IMR-90 (cell line): ENCODE measurements at regions not wholly inside any gene's neighbourhood (a gene's known extent, or its start where the extent isn't known, plus 50 kb on each side); places are given as distances from the start of the nearest gene placed in this dataset.

ENCODE experiments used
- ATAC-seq: fragments of 200-7000 bp; cut with Tn5 transposase; 2 replicates; pipeline ENCODE4 v1.9.1; 2020; ENCODE audit warnings: low read depth, mild to moderate bottlenecking, moderate library complexity
- BruUV-seq: library from RNA; stranded (reverse); fragments of 400-500 nt; replicated peaks from 2 replicates; lab custom pipeline; 2021; lab: Mats Ljungman, UMichigan
- CTCF ChIA-PET: fragments of 300-600 bp; formaldehyde crosslinking; extraction: SDS; loops from one replicate; lab custom pipeline; 2021; ENCODE audit warnings: antibody characterized with exemption; lab: Yijun Ruan, JAX
- POLR2A ChIA-PET: fragments of 300-600 bp; sonication (Branson Sonifier 250); formaldehyde crosslinking; loops from one replicate; lab custom pipeline; 2022; ENCODE audit warnings: antibody characterized with exemption; ENCODE audit not compliant: unreplicated experiment; lab: Charles Lee
- DNase-seq: peaks from one replicate; pipeline ENCODE4 v3.0.0; 2013
- H2AFZ ChIP-seq: replicated peaks from 2 replicates; pipeline ENCODE3; 2013; ENCODE audit warnings: low read length, mild to moderate bottlenecking; ENCODE audit not compliant: poor library complexity
- H2AK5ac ChIP-seq: 2 replicates; pipeline ENCODE4 v1.6.1; 2013; ENCODE audit warnings: low read depth, low read length, inconsistent platforms
- H2AK9ac ChIP-seq: replicated peaks from 2 replicates; pipeline ENCODE3; 2013; ENCODE audit warnings: mild to moderate bottlenecking, low read depth, low read length, moderate library complexity; ENCODE audit not compliant: poor library complexity
- H2BK120ac ChIP-seq: 2 replicates; pipeline ENCODE4 v1.6.1; 2013; ENCODE audit warnings: low read depth, low read length, inconsistent platforms
- H2BK15ac ChIP-seq: 3 replicates; pipeline ENCODE4 v1.6.1; 2013; ENCODE audit warnings: low read depth, low read length, inconsistent platforms
- H2BK20ac ChIP-seq: 2 replicates; pipeline ENCODE4 v1.6.1; 2013; ENCODE audit warnings: low read depth, mild to moderate bottlenecking, inconsistent platforms, low read length, moderate library complexity
- H2BK5ac ChIP-seq: 2 replicates; pipeline ENCODE4 v1.6.1; 2013; ENCODE audit warnings: mild to moderate bottlenecking, low read depth, low read length, inconsistent platforms; ENCODE audit not compliant: poor library complexity, severe bottlenecking
- H3K14ac ChIP-seq: replicated peaks from 2 replicates; pipeline ENCODE4 v1.6.1; 2013; ENCODE audit warnings: low read depth, low read length, inconsistent platforms
- H3K18ac ChIP-seq: 2 replicates; pipeline ENCODE4 v1.6.1; 2013; ENCODE audit warnings: low read depth, low read length, control low read depth
- H3K23ac ChIP-seq: 2 replicates; pipeline ENCODE4 v1.6.1; 2013; ENCODE audit warnings: low read depth, low read length, inconsistent platforms
- H3K27ac ChIP-seq: 2 replicates; pipeline ENCODE4 v1.5.1; 2013; ENCODE audit warnings: mild to moderate bottlenecking, control low read depth, low read length; ENCODE audit not compliant: insufficient read depth
- H3K27me3 ChIP-seq: 2 replicates; pipeline ENCODE4 v1.6.1; 2013; ENCODE audit warnings: low read length; ENCODE audit not compliant: control insufficient read depth, insufficient read depth
- H3K36me3 ChIP-seq: 2 replicates; pipeline ENCODE4 v1.6.1; 2013; ENCODE audit warnings: low read length, mixed read lengths; ENCODE audit not compliant: control insufficient read depth, insufficient read depth
- H3K4ac ChIP-seq: 2 replicates; pipeline ENCODE4 v1.6.1; 2013; ENCODE audit warnings: low read depth, low read length, inconsistent platforms
- H3K4me1 ChIP-seq: 2 replicates; pipeline ENCODE4 v1.6.1; 2013; ENCODE audit warnings: low read length, mixed read lengths; ENCODE audit not compliant: control insufficient read depth, insufficient read depth
- H3K4me2 ChIP-seq: 2 replicates; pipeline ENCODE4 v1.6.1; 2013; ENCODE audit warnings: low read depth, mild to moderate bottlenecking, control low read depth, low read length, moderate library complexity
- H3K4me3 ChIP-seq: 2 replicates; pipeline ENCODE4 v1.5.1; 2013; ENCODE audit warnings: low read depth, mild to moderate bottlenecking, control low read depth, low read length, moderate library complexity; ENCODE audit not compliant: insufficient read depth
- H3K56ac ChIP-seq: 2 replicates; pipeline ENCODE4 v1.6.1; 2013; ENCODE audit warnings: low read length, inconsistent platforms; ENCODE audit not compliant: insufficient read depth; ENCODE audit errors: extremely low read depth
- H3K79me1 ChIP-seq, 2 experiments: 2 replicates each; pipeline ENCODE4 v1.6.1; 2013; ENCODE audit warnings: low read length in 2 of 2, inconsistent platforms in 1 of 2, low read depth in 1 of 2
- H3K9ac ChIP-seq: 2 replicates; pipeline ENCODE4 v1.6.1; 2013; ENCODE audit warnings: low read depth, low read length, control low read depth
- H3K9me1 ChIP-seq: 2 replicates; pipeline ENCODE4 v1.6.1; 2013; ENCODE audit warnings: low read length, inconsistent platforms; ENCODE audit not compliant: insufficient read depth
- H3K9me3 ChIP-seq: 2 replicates; pipeline ENCODE4 v1.6.1; 2013; ENCODE audit warnings: low read length; ENCODE audit not compliant: control insufficient read depth, insufficient read depth
- H4K20me1 ChIP-seq: 2 replicates; pipeline ENCODE4 v1.6.1; 2013; ENCODE audit warnings: low read length, inconsistent platforms; ENCODE audit not compliant: insufficient read depth
- H4K5ac ChIP-seq: 2 replicates; pipeline ENCODE4 v1.6.1; 2013; ENCODE audit warnings: mild to moderate bottlenecking, low read depth, low read length, control low read depth
- H4K8ac ChIP-seq, 2 experiments: 2 replicates each; pipeline ENCODE4 v1.6.1; 2013; ENCODE audit warnings: low read depth in 2 of 2, low read length in 2 of 2, control low read depth in 1 of 2, inconsistent platforms in 1 of 2
- H4K91ac ChIP-seq: 2 replicates; pipeline ENCODE4 v1.6.1; 2013; ENCODE audit warnings: low read depth, low read length, inconsistent platforms; ENCODE audit not compliant: insufficient read depth
- BHLHE40 ChIP-seq: fragments of 150-350 bp; IDR thresholded peaks from 2 replicates; pipeline ENCODE4 v1.6.1; 2016; ENCODE audit warnings: mild to moderate bottlenecking, low read depth, low read length
- CEBPB ChIP-seq: IDR thresholded peaks from 2 replicates; pipeline ENCODE4 v1.6.1; 2012; ENCODE audit warnings: low read depth, low read length, improper control_type of control experiment
- CHD1 ChIP-seq: IDR thresholded peaks from 2 replicates; pipeline ENCODE4 v1.6.1; 2012; ENCODE audit warnings: low read depth, low read length, improper control_type of control experiment
- FOS ChIP-seq: fragments of 150-350 bp; IDR thresholded peaks from 2 replicates; pipeline ENCODE4 v1.6.1; 2016; ENCODE audit warnings: low read depth, low read length
- MAFK ChIP-seq: IDR thresholded peaks from 2 replicates; pipeline ENCODE4 v1.6.1; 2012; ENCODE audit warnings: low read depth, low read length, improper control_type of control experiment
- MAZ ChIP-seq: IDR thresholded peaks from 2 replicates; pipeline ENCODE4 v1.6.1; 2012; ENCODE audit warnings: low read depth, mild to moderate bottlenecking, low read length, improper control_type of control experiment, moderate library complexity, borderline replicate concordance
- MXI1 ChIP-seq: IDR thresholded peaks from 2 replicates; pipeline ENCODE4 v1.6.1; 2012; ENCODE audit warnings: low read depth, mild to moderate bottlenecking, low read length, moderate library complexity, borderline replicate concordance
- NFE2L2 ChIP-seq: fragments of 150-350 bp; IDR thresholded peaks from 2 replicates; pipeline ENCODE4 v1.6.1; 2016; ENCODE audit warnings: low read depth, mild to moderate bottlenecking, low read length
- POLR2A ChIP-seq: IDR thresholded peaks from 2 replicates; pipeline ENCODE4 v1.6.1; 2012; ENCODE audit warnings: mild to moderate bottlenecking, low read depth, low read length
- RAD21 ChIP-seq: IDR thresholded peaks from 2 replicates; pipeline ENCODE4 v1.6.1; 2012; ENCODE audit warnings: low read length, improper control_type of control experiment
- RCOR1 ChIP-seq: IDR thresholded peaks from 2 replicates; pipeline ENCODE4 v1.6.1; 2012; ENCODE audit warnings: mild to moderate bottlenecking, low read length, improper control_type of control experiment; ENCODE audit not compliant: insufficient replicate concordance
- RFX5 ChIP-seq: IDR thresholded peaks from 2 replicates; pipeline ENCODE4 v1.8.0; 2012; ENCODE audit warnings: low read depth, mild to moderate bottlenecking, low read length, moderate library complexity
- SMC3 ChIP-seq: fragments of 150-350 bp; IDR thresholded peaks from 2 replicates; pipeline ENCODE4 v1.6.1; 2016; ENCODE audit warnings: low read depth, mild to moderate bottlenecking, antibody characterized with exemption, low read length, moderate library complexity
- WGBS, 2 experiments: methylation state at CpG; one replicate each; pipeline versions ENCODE4 v1.1.5 to v1.1.7; 2013; ENCODE audit warnings: missing lambda C conversion rate in 2 of 2; ENCODE audit not compliant: insufficient read length in 1 of 2; ENCODE audit errors: extremely low coverage in 2 of 2; 5-methylcytosine and 5-hydroxymethylcytosine counted together
- dilution Hi-C: fragments of 300-500 bp; cut with HindIII; formaldehyde crosslinking; loops from one replicate; pipeline ENCODE4 v1.14.3; 2018; ENCODE audit warnings: low sequenced_read_pairs; ENCODE audit not compliant: unreplicated experiment
- in situ Hi-C: fragments of 300-500 bp; cut with MboI; formaldehyde crosslinking; loops from 3 replicates; pipeline ENCODE4 v1.14.3; 2019; ENCODE audit warnings: low sequenced_read_pairs, inconsistent platforms, mixed read lengths
- intact Hi-C: fragments of 100-400 bp; cut with micrococcal nuclease; formaldehyde crosslinking; loops from 2 replicates; pipeline ENCODE4 v1.10.0; 2022
- TF ChIP-seq, protein P1 (sequence below): fragments of 150-350 bp; IDR thresholded peaks from 2 replicates; pipeline ENCODE4 v1.6.1; 2017; ENCODE audit warnings: mild to moderate bottlenecking, antibody characterized with exemption, low read length, low read depth
- TF ChIP-seq, protein P2 (sequence below): conservative IDR thresholded peaks from 2 replicates; pipeline ENCODE4 v1.5.1; 2012; ENCODE audit warnings: mild to moderate bottlenecking, low read depth, low read length, improper control_type of control experiment
- TF ChIP-seq, protein P3 (sequence below): fragments of 150-350 bp; IDR thresholded peaks from 2 replicates; pipeline ENCODE4 v1.6.1; 2016; ENCODE audit warnings: low read depth, mild to moderate bottlenecking, low read length, moderate library complexity, borderline replicate concordance

DNA sequence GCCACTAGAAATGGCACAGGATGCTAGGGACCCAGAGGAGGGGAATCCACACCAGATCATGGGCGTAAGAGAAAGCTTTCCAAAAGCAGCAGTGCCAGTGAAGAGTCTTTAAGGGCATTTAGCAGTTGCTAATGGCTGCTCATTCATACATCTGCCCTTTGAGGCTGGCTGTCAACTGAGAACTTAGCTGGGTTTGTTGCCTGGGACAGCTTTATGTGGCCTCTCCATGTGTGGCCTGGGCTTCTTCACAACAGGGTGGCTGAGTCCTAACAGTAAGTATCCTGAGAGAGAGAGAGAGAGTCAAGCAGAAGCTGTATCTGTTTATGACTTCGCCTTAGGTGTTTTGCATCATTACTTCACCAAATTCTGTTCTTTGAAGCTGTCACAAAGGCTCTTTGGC lies 286.1 kb upstream of the KCNJ16 start:
- Histone ChIP-seq H3K27ac (no peak overlapping the region), H2BK15ac (peak overlapping the region; percentile 42; the same call in 1 of the 3 replicates), H4K91ac (no peak overlapping the region), H2AK5ac (no peak overlapping the region; the same call in 1 of the 2 replicates), H3K79me1 (no peaks in the 10 kb centered on the region), H3K36me3 (no peaks in the 10 kb centered on the region), H3K4ac (no peak overlapping the region), H3K18ac (no peak overlapping the region), H2AK9ac (no peak overlapping the region), H3K27me3 (no peaks in the 10 kb centered on the region), H3K14ac (no peak overlapping the region), H3K4me2 (no peak overlapping the region), H3K23ac (no peak overlapping the region), H3K4me1 (no peaks in the 10 kb centered on the region), H2AFZ (no peak overlapping the region), H3K4me3 (no peak overlapping the region), H2BK20ac (0 out of 2 replicates have a peak overlapping the region, but pooled peaks have one; percentile 18), H4K20me1 (no peaks in the 10 kb centered on the region), H2BK5ac (no peak overlapping the region), H3K9me3 (no peaks in the 10 kb centered on the region), H3K9ac (no peak overlapping the region), H2BK120ac (no peak overlapping the region; the same call in 1 of the 2 replicates), H3K56ac (no peak overlapping the region), H4K5ac (no peak overlapping the region), H4K8ac (no peak overlapping the region), H3K9me1 (no peaks in the 10 kb centered on the region)
- in situ Hi-C loops (no loop called here), intact Hi-C loops (no loop called here), dilution Hi-C loops (no loop called here)
- no CpG with 5 or more reads among the region's 2 CpGs for whole genome bisulfite sequencing, 2 experiments
- DNase-seq = no peak
- no peak for TF ChIP-seq RFX5
- no peak for TF ChIP-seq CEBPB
- no peak for TF ChIP-seq MXI1
- TF ChIP-seq MAZ = no peak
- TF ChIP-seq MAFK = no peak
- TF ChIP-seq RAD21 = no peak
- no peak for TF ChIP-seq NFE2L2
- TF ChIP-seq BHLHE40 = no peak
- no peak for TF ChIP-seq CHD1
- no peak for TF ChIP-seq POLR2A
- TF ChIP-seq, protein P1, sequence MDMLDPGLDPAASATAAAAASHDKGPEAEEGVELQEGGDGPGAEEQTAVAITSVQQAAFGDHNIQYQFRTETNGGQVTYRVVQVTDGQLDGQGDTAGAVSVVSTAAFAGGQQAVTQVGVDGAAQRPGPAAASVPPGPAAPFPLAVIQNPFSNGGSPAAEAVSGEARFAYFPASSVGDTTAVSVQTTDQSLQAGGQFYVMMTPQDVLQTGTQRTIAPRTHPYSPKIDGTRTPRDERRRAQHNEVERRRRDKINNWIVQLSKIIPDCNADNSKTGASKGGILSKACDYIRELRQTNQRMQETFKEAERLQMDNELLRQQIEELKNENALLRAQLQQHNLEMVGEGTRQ = no peak
- TF ChIP-seq RCOR1 = no peak
- TF ChIP-seq, protein P2, sequence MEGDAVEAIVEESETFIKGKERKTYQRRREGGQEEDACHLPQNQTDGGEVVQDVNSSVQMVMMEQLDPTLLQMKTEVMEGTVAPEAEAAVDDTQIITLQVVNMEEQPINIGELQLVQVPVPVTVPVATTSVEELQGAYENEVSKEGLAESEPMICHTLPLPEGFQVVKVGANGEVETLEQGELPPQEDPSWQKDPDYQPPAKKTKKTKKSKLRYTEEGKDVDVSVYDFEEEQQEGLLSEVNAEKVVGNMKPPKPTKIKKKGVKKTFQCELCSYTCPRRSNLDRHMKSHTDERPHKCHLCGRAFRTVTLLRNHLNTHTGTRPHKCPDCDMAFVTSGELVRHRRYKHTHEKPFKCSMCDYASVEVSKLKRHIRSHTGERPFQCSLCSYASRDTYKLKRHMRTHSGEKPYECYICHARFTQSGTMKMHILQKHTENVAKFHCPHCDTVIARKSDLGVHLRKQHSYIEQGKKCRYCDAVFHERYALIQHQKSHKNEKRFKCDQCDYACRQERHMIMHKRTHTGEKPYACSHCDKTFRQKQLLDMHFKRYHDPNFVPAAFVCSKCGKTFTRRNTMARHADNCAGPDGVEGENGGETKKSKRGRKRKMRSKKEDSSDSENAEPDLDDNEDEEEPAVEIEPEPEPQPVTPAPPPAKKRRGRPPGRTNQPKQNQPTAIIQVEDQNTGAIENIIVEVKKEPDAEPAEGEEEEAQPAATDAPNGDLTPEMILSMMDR = no peak
- TF ChIP-seq SMC3 = no peak
- TF ChIP-seq, protein P3, sequence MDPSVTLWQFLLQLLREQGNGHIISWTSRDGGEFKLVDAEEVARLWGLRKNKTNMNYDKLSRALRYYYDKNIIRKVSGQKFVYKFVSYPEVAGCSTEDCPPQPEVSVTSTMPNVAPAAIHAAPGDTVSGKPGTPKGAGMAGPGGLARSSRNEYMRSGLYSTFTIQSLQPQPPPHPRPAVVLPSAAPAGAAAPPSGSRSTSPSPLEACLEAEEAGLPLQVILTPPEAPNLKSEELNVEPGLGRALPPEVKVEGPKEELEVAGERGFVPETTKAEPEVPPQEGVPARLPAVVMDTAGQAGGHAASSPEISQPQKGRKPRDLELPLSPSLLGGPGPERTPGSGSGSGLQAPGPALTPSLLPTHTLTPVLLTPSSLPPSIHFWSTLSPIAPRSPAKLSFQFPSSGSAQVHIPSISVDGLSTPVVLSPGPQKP = no peak
- TF ChIP-seq FOS = no peak
- ChIA-PET POLR2A (no interaction called here), CTCF (no interaction called here)
- BruUV-seq = no TSS peak
- ATAC-seq = no peak
